Dendritic cell treated with granulocyte-macrophage colony-stimulating factor and Interleukin-4, amounts not matched to agents 40 ng/mL and 50 ng/mL, for 4 days (primary cell): ENCODE measurements at regions not wholly inside any gene's neighbourhood (a gene's known extent, or its start where the extent isn't known, plus 50 kb on each side); places are given as distances from the start of the nearest gene placed in this dataset.
"Not testable (repeated sequence)": the region's sequence is repeated elsewhere in the genome, so short reads cannot be mapped to it uniquely, and the experiment has no call there.

Source experiments
- H3K27ac Mint-ChIP-seq: one replicate; pipeline ENCODE4 v1.8.0; 2022; ENCODE audit warnings: mild to moderate bottlenecking, mixed read lengths
- H3K27me3 Mint-ChIP-seq: one replicate; pipeline ENCODE4 v1.8.0; 2022; ENCODE audit warnings: mild to moderate bottlenecking, mixed read lengths
- H3K36me3 Mint-ChIP-seq: one replicate; pipeline ENCODE4 v1.8.0; 2022; ENCODE audit warnings: low read depth, mixed read lengths
- H3K4me1 Mint-ChIP-seq: one replicate; pipeline ENCODE4 v1.8.0; 2022; ENCODE audit warnings: low read depth, mixed read lengths
- H3K4me3 Mint-ChIP-seq: one replicate; pipeline ENCODE4 v1.8.0; 2022; ENCODE audit warnings: mild to moderate bottlenecking, moderate library complexity, mixed read lengths
- H3K9me3 Mint-ChIP-seq: one replicate; pipeline ENCODE4 v1.8.0; 2022; ENCODE audit warnings: mixed read lengths
- intact Hi-C: fragments of 100-400 bp; cut with micrococcal nuclease; formaldehyde crosslinking; loops from one replicate; pipeline ENCODE4 v1.15.0; 2022

DNA sequence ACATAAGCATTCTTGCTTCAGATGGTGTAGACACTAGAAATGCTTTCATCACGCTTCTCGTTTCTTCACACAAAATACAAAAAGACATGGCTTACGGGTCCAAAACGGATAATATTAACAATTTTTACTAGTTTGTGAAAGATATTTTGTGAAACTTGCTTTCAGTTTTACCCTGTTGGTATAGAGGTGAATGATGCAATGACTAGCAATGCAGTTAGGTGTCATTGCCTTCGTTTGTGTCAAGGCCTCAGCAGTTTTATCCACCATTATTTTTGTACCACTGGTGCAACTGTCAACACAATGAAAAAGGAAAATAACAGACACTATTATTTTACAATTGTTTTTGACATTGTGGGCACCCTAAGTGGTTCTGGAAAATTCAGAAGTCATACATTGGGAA lies 323.0 kb downstream of the FLRT2 start:
- intact Hi-C loops, result loop anchor here (10.0 kb wide), 1 partner anchor 182 kb away; no protein-coding TSS in a partner anchor
- no peaks in the 10 kb centered on the region for H3K4me1 Mint-ChIP-seq

DNA sequence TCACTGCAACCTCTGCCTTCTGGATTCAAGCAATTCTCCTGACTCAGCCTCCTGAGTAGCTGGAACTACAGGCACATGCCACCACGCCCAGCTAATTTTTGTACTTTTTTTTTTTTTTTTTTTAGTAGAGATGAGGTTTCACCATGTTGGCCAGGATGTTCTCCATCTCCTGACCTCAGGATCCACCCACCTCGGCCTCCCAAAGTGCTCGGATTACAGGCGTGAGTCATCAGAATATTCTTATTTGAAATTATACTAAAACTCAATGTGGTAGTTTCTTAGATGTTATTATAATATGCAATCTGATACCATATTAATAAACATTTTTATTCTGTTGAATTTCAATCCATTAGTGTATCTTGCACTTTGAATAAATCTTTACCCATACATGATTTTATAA lies 322.2 kb downstream of the FLRT2 start:
- not testable (repeated sequence) for H3K4me1 Mint-ChIP-seq, H3K27ac Mint-ChIP-seq, H3K4me3 Mint-ChIP-seq, H3K9me3 Mint-ChIP-seq, H3K36me3 Mint-ChIP-seq, H3K27me3 Mint-ChIP-seq
- intact Hi-C loops, result loop anchor here (10.0 kb wide), 1 partner anchor 183 kb away; no protein-coding TSS in a partner anchor

More for the DNA sequence above, 323.0 kb downstream of the FLRT2 start:
- H3K9me3 Mint-ChIP-seq, result no peaks in the 10 kb centered on the region
- no peaks in the 10 kb centered on the region for H3K36me3 Mint-ChIP-seq
- H3K27ac Mint-ChIP-seq, result no peak overlapping the region
- no peaks in the 10 kb centered on the region for H3K27me3 Mint-ChIP-seq
- H3K4me3 Mint-ChIP-seq, result no peak overlapping the region

DNA sequence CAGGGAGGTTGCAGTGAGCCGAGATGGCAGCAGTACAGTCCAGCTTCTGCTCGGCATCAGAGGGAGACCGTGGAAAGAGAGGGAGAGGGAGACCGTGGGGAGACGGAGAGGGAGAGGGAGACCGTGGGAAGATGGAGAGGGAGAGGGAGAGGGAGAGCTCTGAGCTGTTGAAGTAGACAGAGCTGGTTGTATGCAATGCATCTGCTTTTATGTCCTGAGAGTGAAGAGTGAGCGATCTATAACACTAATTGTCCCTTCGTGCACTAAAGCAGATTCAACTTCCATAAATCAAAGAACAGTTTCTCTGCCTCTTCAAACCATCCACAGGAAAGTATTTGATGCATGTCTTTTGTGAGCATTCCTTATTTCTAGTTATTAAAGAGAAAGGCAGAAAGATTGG lies 300.6 kb downstream of the FLRT2 start:
- H3K9me3 Mint-ChIP-seq, result peaks cover 10% of the 10 kb centered on the region
- not testable (repeated sequence) for H3K4me1 Mint-ChIP-seq, H3K27ac Mint-ChIP-seq

DNA sequence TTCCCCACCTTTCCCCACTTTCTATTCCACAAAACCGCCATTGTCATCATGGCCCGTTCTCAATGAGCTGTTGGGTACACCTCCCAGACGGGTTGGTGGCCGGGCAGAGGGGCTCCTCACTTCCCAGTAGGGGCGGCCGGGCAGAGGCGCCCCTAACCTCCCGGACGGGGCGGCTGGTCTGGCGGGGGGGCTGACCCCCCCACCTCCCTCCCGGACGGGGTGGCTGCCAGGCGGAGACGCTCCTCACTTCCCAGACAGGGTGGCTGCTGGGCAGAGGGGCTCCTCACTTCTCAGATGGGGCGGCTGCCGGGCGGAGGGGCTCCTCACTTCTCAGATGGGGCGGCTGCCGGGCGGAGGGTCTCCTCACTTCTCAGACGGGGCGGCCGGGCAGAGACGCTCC lies 299.7 kb downstream of the FLRT2 start:
- H3K27me3 Mint-ChIP-seq, H3K27ac Mint-ChIP-seq, H3K36me3 Mint-ChIP-seq, H3K4me1 Mint-ChIP-seq, intact Hi-C loops, H3K4me3 Mint-ChIP-seq: not testable (repeated sequence)
- H3K9me3 Mint-ChIP-seq, result peaks cover 10% of the 10 kb centered on the region

More for the DNA sequence above, 300.6 kb downstream of the FLRT2 start:
- H3K4me3 Mint-ChIP-seq, intact Hi-C loops, H3K36me3 Mint-ChIP-seq, H3K27me3 Mint-ChIP-seq: not testable (repeated sequence)

DNA sequence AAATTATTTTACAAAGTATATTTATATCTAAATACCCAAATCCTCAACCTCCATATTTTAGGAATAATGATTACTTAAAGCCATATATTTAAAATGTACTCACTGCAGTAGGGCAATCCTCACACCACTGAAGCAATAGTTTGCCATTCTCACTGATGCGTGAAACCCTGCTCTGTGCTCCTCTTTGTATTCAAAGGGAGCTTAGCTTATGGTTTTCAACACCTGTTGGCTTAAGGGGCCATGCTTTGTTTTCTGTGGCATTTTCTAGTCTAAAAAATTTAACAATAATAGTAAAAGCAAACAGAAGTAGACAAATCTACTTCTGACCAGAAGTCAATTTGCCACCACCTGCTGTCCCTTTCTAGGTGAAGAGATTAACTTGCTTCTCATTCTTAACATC lies 294.6 kb downstream of the FLRT2 start:
- Mint-ChIP-seq H3K9me3 (peaks cover 11% of the 10 kb centered on the region), H3K4me3 (no peak overlapping the region), H3K36me3 (no peaks in the 10 kb centered on the region), H3K27ac (no peak overlapping the region), H3K4me1 (no peaks in the 10 kb centered on the region), H3K27me3 (no peaks in the 10 kb centered on the region)
- intact Hi-C loops, result no loop called here

DNA sequence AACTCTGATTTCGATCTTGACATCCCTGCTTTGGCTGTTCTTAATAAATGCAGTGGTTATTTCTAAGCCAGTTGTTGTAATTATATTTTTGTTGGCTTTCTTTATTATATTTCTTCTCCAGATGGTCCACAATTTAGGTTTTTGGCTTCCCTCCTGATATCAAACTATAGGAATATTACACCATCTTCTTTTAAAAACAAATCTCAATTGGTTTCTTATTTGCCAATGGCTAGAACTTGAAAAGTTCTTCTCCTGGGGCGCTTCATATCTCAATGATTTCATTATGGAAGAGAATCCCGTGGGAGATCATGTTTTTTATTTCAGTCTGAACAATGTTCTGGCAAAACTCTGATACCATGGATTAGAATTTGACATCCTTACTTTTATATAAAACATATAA lies 292.3 kb downstream of the FLRT2 start:
- intact Hi-C loops, result no loop called here
- Mint-ChIP-seq H3K27ac (no peak overlapping the region), H3K36me3 (no peaks in the 10 kb centered on the region), H3K4me1 (no peaks in the 10 kb centered on the region), H3K9me3 (peaks cover 19% of the 10 kb centered on the region), H3K4me3 (no peak overlapping the region), H3K27me3 (no peaks in the 10 kb centered on the region)

DNA sequence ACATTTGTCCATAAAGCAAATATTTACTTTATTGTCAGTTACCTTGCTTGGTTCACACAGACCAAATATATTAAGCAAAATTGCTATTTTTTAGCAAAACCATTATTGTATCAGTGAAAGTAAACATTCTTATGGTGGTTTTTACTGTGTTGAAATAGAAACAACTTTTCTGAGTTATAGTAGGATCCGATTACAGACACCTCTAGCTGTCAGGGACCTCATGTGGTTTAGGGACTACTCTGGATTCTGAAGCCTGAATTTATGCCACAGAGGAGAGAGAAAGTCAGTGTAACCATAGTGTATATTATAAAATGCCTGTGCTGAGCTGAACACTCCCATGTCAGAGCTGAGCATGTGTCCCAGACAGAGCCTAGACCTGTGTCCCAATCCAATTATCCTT lies 287.5 kb downstream of the FLRT2 start:
- no peaks in the 10 kb centered on the region for H3K27me3 Mint-ChIP-seq
- peaks cover 19% of the 10 kb centered on the region for H3K9me3 Mint-ChIP-seq
- H3K36me3 Mint-ChIP-seq, result no peaks in the 10 kb centered on the region
- no peak overlapping the region for H3K27ac Mint-ChIP-seq
- intact Hi-C loops, result no loop called here
- H3K4me1 Mint-ChIP-seq, result no peaks in the 10 kb centered on the region
- no peak overlapping the region for H3K4me3 Mint-ChIP-seq

DNA sequence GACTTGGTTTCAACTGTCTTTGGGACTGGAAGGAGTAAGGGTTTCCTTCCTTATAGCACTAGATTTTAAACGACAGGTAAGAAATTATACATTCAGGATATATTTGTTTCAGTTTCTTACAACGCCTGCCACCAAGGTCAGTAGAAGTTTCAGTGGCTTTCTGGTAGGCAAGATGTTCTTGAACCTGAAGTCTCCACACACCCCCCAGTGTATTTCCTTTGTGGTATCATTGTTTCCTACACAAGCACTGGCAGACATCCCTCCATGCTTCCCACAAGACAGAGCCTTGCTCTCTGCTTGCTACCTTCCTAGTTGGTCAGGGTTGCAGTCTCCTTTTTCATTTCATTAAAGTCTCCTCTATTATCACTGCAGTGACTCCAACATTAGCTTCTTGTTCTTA lies 283.1 kb downstream of the FLRT2 start:
- no peak overlapping the region for H3K4me3 Mint-ChIP-seq
- H3K9me3 Mint-ChIP-seq, result peaks cover 11% of the 10 kb centered on the region
- H3K27me3 Mint-ChIP-seq, result no peaks in the 10 kb centered on the region
- H3K36me3 Mint-ChIP-seq, result no peaks in the 10 kb centered on the region
- intact Hi-C loops, result no loop called here
- no peaks in the 10 kb centered on the region for H3K4me1 Mint-ChIP-seq
- H3K27ac Mint-ChIP-seq, result no peak overlapping the region

DNA sequence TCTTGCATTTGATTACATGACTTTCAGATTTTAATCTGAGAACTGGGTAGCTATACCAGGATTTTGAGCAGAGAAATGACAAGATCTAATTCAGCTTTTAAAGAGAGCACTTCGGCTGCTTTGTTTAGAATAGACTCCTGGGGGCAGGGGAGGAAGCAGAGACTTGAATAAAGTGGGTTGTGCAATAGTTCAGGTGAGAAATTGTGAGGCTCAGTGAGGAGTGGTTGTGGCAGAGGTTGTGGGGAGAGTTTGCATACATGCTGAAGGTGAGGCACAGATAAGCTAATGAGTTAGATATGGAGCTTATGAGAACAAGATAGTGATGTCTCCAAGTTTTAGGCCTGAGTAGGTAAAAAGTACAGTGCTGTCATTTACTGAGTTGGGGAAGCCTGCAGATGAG lies 281.4 kb downstream of the FLRT2 start:
- Mint-ChIP-seq H3K36me3 (no peaks in the 10 kb centered on the region), H3K4me1 (no peaks in the 10 kb centered on the region), H3K27me3 (no peaks in the 10 kb centered on the region), H3K4me3 (no peak overlapping the region), H3K27ac (no peak overlapping the region), H3K9me3 (peaks cover 28% of the 10 kb centered on the region)
- intact Hi-C loops, result no loop called here

DNA sequence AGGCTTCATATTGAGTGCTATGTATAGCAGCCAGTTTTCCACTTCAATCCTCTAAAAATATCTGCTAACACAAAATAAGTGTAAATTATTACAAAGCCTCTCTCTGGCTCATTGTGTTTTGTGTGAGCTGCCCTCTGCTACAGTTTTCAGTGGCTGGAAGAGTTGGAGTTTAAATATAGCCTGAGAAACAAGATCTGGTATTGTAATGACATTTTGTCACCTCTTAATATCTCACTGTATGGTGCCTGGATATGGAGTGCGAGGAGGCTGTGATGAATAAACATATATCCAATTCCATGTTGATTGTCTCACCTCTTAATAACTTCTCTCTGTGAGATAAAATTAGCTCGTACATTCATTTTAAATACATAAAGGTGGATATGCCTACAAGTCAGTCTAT lies 269.7 kb downstream of the FLRT2 start:
- intact Hi-C loops, result no loop called here
- Mint-ChIP-seq H3K27me3 (no peaks in the 10 kb centered on the region), H3K9me3 (no peaks in the 10 kb centered on the region), H3K4me3 (no peak overlapping the region), H3K4me1 (no peaks in the 10 kb centered on the region), H3K36me3 (no peaks in the 10 kb centered on the region), H3K27ac (no peak overlapping the region)

DNA sequence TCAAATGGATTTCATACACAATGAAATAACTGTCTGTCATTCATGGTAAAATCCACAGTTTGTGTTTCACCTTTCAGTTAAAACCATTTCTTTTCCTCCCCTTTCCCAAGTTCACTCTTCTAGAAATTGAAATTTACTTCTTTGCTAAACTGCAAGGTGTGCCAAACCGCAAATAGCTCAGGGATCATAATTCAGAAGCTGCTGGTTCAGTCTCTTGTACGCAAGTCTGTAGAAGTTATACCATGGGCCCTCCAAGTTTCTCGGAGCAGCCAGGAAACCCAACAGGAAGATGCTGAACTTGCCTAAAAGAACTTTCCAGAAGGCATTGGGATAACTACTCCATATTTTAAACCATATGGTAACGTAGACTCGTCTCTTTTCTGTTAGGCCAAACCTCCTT lies 268.9 kb downstream of the FLRT2 start:
- no peak overlapping the region for H3K4me3 Mint-ChIP-seq
- H3K9me3 Mint-ChIP-seq, result no peaks in the 10 kb centered on the region
- H3K27me3 Mint-ChIP-seq, result no peaks in the 10 kb centered on the region
- no peak overlapping the region for H3K27ac Mint-ChIP-seq
- H3K36me3 Mint-ChIP-seq, result no peaks in the 10 kb centered on the region
- intact Hi-C loops, result no loop called here
- H3K4me1 Mint-ChIP-seq, result no peaks in the 10 kb centered on the region

DNA sequence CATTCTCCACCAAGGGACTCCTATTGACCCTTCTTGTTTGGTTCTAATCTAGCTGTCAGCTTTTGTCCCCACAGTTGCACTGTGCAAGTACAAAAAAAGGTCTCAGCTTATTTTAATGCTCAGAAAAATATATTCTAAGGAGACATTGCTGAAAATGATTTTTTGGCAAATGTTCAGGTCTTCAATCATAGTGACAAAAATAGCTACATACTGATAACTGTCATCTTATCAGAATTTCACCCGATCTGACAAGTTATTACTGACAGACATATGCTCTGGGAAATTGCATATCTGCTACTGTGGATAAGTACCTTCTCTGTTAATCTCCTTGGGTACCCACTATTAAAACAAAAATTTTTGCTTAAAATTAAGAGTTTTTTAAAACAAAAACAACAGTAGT lies 263.6 kb downstream of the FLRT2 start:
- Mint-ChIP-seq H3K27me3 (no peaks in the 10 kb centered on the region), H3K9me3 (no peaks in the 10 kb centered on the region), H3K36me3 (no peaks in the 10 kb centered on the region), H3K4me1 (no peaks in the 10 kb centered on the region), H3K4me3 (no peak overlapping the region), H3K27ac (no peak overlapping the region)
- intact Hi-C loops, result no loop called here

DNA sequence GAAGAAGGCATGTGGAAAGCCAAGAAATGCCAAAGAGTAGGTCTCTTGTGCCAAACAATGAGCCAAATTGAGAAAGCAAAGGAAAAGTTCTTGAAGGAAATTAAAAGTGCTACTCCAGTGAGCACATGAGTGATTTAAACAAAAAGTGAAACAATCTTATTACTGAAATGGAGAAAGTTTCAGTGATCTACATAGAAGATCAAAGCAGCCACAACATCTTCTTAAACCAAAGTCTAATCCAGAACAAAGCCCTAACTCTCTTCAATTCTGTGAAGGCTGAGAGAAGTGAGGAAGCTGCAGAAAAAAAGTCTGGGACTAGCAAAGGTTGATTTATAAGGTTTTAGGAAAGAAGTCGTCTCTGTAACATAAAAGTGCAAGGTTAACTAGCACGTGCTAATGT lies 259.6 kb downstream of the FLRT2 start:
- H3K9me3 Mint-ChIP-seq, result no peaks in the 10 kb centered on the region
- H3K4me1 Mint-ChIP-seq, result no peaks in the 10 kb centered on the region
- intact Hi-C loops, result no loop called here
- no peak overlapping the region for H3K4me3 Mint-ChIP-seq
- no peaks in the 10 kb centered on the region for H3K36me3 Mint-ChIP-seq
- H3K27me3 Mint-ChIP-seq, result no peaks in the 10 kb centered on the region
- H3K27ac Mint-ChIP-seq, result no peak overlapping the region

DNA sequence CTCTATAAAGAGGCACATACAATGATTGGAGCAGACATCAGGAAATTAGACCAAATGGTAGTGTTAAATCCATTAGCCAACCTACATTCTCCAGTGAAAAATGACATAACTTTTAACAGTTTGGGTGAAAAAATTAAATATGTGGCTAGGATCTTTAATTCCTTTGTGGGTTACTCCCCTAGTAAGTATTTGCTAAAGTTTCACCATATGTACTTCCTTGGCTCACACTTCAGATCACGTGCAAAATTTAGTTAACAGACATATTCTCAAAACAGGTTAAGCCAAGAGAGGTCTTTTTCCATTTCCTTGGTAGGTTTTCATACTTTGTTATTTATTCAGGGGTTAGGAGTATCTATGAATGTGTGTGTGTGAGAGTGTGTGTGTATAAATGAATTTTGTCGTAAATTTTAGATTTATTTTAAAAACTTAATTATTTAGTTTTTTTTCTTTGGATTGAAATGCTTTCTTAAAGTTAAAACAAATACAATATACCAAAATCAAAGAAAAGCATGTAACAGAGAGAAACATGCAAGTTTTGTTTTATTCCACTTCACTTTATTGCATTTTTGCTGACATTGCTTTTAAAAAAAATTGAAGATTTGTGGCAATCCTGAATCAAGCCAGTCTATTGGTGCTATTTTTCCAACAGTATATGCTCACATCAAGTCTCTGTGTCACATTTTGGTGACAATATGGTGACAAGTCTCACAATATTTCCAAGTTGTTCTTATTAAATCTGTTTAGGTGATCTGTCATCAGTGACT lies 258.7 kb downstream of the FLRT2 start:
- Mint-ChIP-seq H3K36me3 (no peaks in the 10 kb centered on the region), H3K4me1 (no peaks in the 10 kb centered on the region), H3K9me3 (no peaks in the 10 kb centered on the region), H3K27me3 (no peaks in the 10 kb centered on the region), H3K4me3 (no peak overlapping the region), H3K27ac (no peak overlapping the region)
- intact Hi-C loops, result no loop called here

DNA sequence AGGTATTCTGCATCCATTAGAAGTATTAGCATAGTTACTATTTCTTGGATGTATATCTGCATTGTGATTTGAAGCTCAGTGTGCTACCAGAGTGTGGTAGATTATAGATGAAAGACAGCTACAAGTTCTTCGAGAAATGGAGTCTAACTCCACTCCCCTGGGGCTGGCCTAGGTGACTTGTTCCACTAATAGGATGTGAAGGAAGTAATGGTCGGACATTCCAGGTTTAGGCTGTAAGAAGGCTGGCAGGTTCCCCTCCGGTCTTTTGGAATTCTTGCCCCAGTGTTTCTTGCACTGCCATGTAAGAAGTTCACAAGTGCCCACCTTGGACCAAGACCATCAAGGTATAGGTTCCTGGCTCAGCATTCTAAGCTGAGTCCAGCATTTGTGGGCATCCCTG lies 236.4 kb downstream of the FLRT2 start:
- Mint-ChIP-seq H3K27me3 (no peaks in the 10 kb centered on the region), H3K36me3 (no peaks in the 10 kb centered on the region), H3K27ac (no peak overlapping the region), H3K9me3 (peaks cover 5% of the 10 kb centered on the region), H3K4me1 (no peaks in the 10 kb centered on the region), H3K4me3 (no peak overlapping the region)
- intact Hi-C loops, result no loop called here
